RWPE2 (cell line): ENCODE measurements at regions not wholly inside any gene's neighbourhood (a gene's known extent, or its start where the extent isn't known, plus 50 kb on each side); places are given as distances from the start of the nearest gene placed in this dataset.

Experiments
- ATAC-seq: fragments of 200-7000 bp; cut with Tn5 transposase; 3 replicates; pipeline ENCODE4 v1.9.1; 2021; ENCODE audit warnings: low read depth
- DNase-seq: peaks from one replicate; pipeline ENCODE4 v3.0.0-alpha.2; 2020; ENCODE audit warnings: low spot score
- H3K27ac ChIP-seq: fragments of 450-650 bp; 2 replicates; pipeline ENCODE4 v1.5.1; 2017; ENCODE audit warnings: mild to moderate bottlenecking; ENCODE audit not compliant: poor library complexity, severe bottlenecking
- H3K27me3 ChIP-seq: fragments of 250-450 bp; sonication (Bioruptor Pico); 2 replicates; pipeline ENCODE4 v1.5.1; 2021; ENCODE audit warnings: mild to moderate bottlenecking, moderate library complexity; ENCODE audit not compliant: insufficient read depth, poor library complexity, severe bottlenecking
- H3K36me3 ChIP-seq: fragments of 250-450 bp; sonication (Bioruptor Pico); 2 replicates; pipeline ENCODE4 v1.5.1; 2020; ENCODE audit warnings: low read depth, mild to moderate bottlenecking, moderate library complexity
- H3K4me1 ChIP-seq: fragments of 250-450 bp; sonication (Bioruptor Pico); 2 replicates; pipeline ENCODE4 v1.5.1; 2021; ENCODE audit warnings: mild to moderate bottlenecking, moderate library complexity; ENCODE audit not compliant: insufficient read depth, poor library complexity, severe bottlenecking
- H3K4me3 ChIP-seq: fragments of 250-450 bp; sonication (Bioruptor Pico); 2 replicates; pipeline ENCODE4 v1.5.1; 2021; ENCODE audit warnings: mild to moderate bottlenecking, moderate library complexity; ENCODE audit not compliant: severe bottlenecking
- H3K9me3 ChIP-seq: fragments of 250-450 bp; sonication (Bioruptor Pico); 2 replicates; pipeline ENCODE4 v1.5.1; 2021; ENCODE audit warnings: mild to moderate bottlenecking, moderate library complexity; ENCODE audit not compliant: severe bottlenecking
- CTCF ChIP-seq: fragments of 450-650 bp; IDR thresholded peaks from one replicate; pipeline ENCODE4 v1.5.1; 2017; ENCODE audit warnings: mild to moderate bottlenecking, moderate library complexity; ENCODE audit not compliant: poor library complexity, severe bottlenecking

DNA sequence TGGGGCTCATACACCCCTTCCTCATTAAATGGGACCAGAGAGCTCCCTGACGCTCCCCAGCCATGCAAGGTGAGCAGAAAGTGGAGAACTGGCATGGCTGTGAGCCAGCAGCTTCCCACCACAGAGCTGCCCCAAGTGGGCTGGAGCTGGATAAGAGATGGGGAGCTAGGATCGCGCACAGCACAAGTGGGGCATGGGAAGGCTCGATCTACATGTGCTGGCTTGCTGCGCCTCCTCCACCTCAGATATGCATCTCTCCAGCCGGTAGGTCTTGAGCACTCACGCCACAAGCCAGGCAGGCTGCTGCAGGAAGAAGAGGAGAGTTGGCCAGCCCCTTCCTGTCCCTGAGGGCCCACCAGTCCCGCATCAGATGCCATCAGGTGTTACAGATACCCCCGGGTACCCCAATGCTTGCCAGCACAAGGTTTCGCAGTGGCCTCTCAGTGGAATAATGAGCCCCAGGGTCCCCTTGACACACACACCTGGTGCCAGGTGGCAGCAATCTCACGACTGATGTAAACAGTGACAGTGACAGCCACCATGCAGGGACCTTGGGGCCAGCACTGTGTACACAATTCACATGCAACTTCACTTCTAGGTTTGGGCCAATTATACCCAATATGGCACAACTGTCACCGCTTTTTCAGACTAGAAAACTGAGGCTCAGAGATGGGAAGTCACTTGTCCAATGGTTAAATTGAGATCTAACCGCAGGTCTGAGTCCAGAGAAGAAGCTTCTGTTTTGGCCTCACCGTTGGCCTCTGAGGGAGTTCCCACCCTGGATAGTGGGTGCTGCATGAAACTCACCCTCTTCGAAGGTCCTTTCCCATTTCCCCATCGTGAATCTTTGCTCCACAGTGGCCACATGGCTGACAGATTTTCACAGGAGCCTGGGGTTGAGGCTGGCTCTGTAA lies 79.3 kb downstream of the OAT start:
- Histone ChIP-seq H3K27me3 (no peaks in the 10 kb centered on the region), H3K27ac (no peak overlapping the region), H3K4me1 (peaks cover 16% of the 10 kb centered on the region), H3K9me3 (no peaks in the 10 kb centered on the region), H3K4me3 (no peak overlapping the region), H3K36me3 (no peaks in the 10 kb centered on the region)
- DNase-seq: no peak
- TF ChIP-seq CTCF: no peak
- ATAC-seq: no peak

DNA sequence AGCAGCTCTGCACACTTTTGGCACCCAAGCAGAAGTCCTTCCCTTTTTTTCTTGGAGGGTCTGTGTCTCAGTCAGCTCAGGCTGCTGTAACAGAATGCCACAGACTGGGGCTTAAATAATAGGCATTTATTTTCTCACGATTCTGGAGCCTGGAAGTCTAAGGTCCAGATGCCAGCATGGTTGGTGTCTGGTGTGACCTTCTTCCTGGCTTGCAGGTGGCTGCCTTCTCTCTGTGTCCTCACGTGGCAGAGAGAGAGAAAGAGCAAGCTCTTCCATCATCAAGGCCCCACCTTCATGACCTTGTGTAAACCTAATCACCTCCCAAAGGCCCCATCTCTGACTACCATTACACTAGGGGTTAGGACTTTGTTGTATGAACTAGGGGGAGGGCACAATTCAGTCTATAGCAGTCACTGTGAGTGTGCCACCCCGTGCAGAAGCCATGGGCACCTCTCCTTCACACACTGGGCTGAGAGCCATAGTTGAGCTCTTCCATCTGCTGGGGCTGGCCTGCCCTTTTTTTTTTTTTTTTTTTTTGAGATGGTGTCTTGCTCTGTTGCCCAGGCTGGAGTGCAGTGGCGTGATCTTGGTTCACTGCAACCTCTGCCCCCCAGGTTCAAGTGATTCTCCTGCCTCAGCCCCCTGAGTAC lies 80.3 kb downstream of the OAT start:
- no peaks in the 10 kb centered on the region for H3K36me3 ChIP-seq
- no peak for ATAC-seq
- no peak overlapping the region for H3K4me3 ChIP-seq
- no peaks in the 10 kb centered on the region for H3K27me3 ChIP-seq
- DNase-seq: no peak
- H3K9me3 ChIP-seq: no peaks in the 10 kb centered on the region
- H3K27ac ChIP-seq: no peak overlapping the region
- TF ChIP-seq CTCF: no peak
- peaks cover 16% of the 10 kb centered on the region for H3K4me1 ChIP-seq

DNA sequence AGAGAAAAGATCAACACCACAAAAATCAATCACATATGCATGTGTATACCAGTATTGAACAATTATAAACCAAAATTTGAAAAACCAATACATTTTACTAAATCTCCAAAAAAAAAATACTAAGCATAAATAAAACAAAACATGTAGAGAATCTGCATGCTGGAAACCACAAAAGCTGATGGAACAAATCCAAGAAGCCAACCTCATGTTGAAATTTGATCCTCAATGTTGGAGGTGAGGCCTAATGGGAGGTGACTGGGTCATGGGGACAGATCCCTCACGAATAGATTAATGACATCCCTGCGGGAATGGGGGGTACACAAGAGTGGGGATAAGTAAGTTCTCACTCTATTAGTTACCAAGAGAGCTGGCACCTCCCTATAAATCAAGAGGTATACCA lies 82.5 kb downstream of the OAT start:
- TF ChIP-seq CTCF: no peak
- Histone ChIP-seq H3K36me3 (no peaks in the 10 kb centered on the region), H3K9me3 (no peaks in the 10 kb centered on the region), H3K27ac (no peak overlapping the region), H3K4me1 (peaks cover 10% of the 10 kb centered on the region), H3K4me3 (no peak overlapping the region), H3K27me3 (no peaks in the 10 kb centered on the region)
- DNase-seq (no peak), ATAC-seq (no peak)

GRCh38 chr10:124333931-124334330 lies 84.8 kb downstream of the OAT start:
- H3K4me3 ChIP-seq: no peak overlapping the region
- no peak for DNase-seq
- no peaks in the 10 kb centered on the region for H3K4me1 ChIP-seq
- H3K36me3 ChIP-seq: no peaks in the 10 kb centered on the region
- H3K27me3 ChIP-seq: no peaks in the 10 kb centered on the region
- no peak overlapping the region for H3K27ac ChIP-seq
- TF ChIP-seq CTCF: no peak
- ATAC-seq: no peak
- no peaks in the 10 kb centered on the region for H3K9me3 ChIP-seq

DNA sequence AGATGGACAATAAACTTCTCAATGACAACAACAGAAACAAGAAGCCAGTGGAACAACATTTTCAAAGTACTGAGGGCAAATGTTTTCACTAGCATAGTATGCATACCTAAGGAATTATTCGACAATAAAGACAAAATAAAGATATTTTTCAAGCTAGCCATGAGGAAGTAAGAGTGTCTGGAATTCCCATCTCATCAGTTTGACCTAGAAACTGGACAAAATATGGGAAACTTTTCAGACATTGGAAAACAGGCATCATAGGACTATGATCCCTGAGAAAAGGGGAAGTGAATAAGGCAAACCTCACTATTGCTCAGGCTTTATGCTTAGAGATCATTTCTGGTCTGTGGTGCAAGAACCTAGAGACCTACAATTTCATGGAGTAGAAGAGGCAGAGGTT lies 86.3 kb downstream of the OAT start:
- H3K27ac ChIP-seq: no peak overlapping the region
- H3K36me3 ChIP-seq: no peaks in the 10 kb centered on the region
- no peaks in the 10 kb centered on the region for H3K27me3 ChIP-seq
- H3K9me3 ChIP-seq: no peaks in the 10 kb centered on the region
- TF ChIP-seq CTCF: no peak
- no peak for DNase-seq
- H3K4me3 ChIP-seq: no peak overlapping the region
- H3K4me1 ChIP-seq: no peaks in the 10 kb centered on the region
- no peak for ATAC-seq
